H54 (cell line): ENCODE measurements at regions not wholly inside any gene's neighbourhood (a gene's known extent, or its start where the extent isn't known, plus 50 kb on each side); places are given as distances from the start of the nearest gene placed in this dataset.
"Not testable (repeated sequence)": the region's sequence is repeated elsewhere in the genome, so short reads cannot be mapped to it uniquely, and the experiment has no call there.

ENCODE experiments used
- DNase-seq: peaks from one replicate; pipeline ENCODE4 v3.0.0; 2011; ENCODE audit warnings: low spot score, mixed read lengths; ENCODE audit not compliant: insufficient read length
- FAIRE-seq: peaks from 3 replicates; lab custom pipeline; 2011; peaks lifted over from hg19 to GRCh38; lab: Jason Lieb, UNC
- POLR2A ChIP-seq: IDR thresholded peaks from 2 replicates; pipeline ENCODE4 v1.6.1; 2011; ENCODE audit warnings: low read depth, mild to moderate bottlenecking, low read length

- TF ChIP-seq POLR2A, result no peak
- FAIRE-seq (no peak), DNase-seq (no peak)
Measured at GRCh38 chr1:235059221-235059620, 69.4 kb downstream of the TOMM20 start.

- no peak for TF ChIP-seq POLR2A
- no peak for FAIRE-seq
- no peak for DNase-seq
Measured at GRCh38 chr1:235058695-235059094, 69.9 kb downstream of the TOMM20 start.

GRCh38 chr1:235057385-235058306 lies 71.0 kb downstream of the TOMM20 start:
- no peak for TF ChIP-seq POLR2A
- no peak for FAIRE-seq

DNA sequence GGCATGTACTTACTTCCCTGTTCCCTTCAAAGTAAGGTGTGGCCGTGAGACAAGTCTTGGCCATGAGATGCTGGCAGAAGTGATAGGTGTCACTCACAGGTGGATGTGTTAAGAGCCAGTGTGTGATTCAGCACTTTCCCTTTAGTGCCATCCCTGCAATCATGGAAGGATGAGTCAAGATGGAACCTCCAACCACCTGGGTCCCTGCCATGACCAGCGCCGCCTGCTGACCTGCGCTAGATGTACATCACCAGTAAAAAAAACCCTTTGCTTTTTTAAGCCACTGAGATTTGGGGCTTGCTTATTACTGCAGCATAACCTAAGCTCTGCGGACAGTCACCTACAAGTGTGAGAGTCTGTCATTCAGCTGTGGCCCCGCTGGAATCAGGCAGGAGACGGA lies 71.7 kb downstream of the TOMM20 start:
- FAIRE-seq, result no peak
- no peak for DNase-seq
- no peak for TF ChIP-seq POLR2A

More at GRCh38 chr1:235057385-235058306, 71.0 kb downstream of the TOMM20 start:
- no peak for DNase-seq

DNA sequence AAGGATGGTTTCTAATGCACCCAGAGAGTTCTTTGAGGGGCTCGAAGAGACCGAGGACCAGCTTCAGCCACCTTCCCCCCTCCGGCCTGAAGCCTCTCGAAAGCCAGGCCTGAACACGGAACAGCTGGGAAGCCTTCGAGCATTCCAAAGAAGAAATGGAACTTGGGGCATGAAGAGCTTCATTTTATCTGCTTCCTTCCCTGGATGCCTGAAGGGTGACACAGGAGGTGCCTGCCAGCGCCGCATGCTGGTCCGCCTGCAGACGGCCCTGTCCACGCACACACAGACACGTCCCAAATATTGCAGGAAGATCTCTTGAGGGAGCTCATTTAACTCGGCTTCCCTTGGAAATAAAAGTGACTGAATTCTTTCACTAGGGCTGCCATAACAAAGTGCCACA lies 73.7 kb downstream of the TOMM20 start:
- no peak for TF ChIP-seq POLR2A
- FAIRE-seq (no peak), DNase-seq (no peak)

DNA sequence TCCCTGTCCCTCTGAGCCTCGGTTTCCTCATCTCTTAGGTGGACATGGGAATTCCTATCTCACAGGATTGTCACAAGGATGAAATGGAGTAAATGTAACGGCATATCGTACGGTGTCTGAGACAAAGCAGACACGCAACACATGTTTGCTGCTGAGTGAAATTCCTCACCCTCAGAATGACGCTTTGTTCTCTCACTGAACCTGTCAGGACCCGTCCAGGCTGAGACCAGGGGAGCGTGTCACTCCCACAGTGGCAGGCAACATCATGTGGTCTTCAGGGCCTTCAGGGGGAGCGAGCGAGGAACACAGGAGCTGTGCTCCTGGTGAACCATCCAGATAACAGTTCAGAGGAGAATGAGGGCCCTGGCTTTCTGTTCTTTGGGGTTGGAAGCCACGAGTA lies 74.2 kb downstream of the TOMM20 start:
- TF ChIP-seq POLR2A, result no peak
- FAIRE-seq, result no peak
- no peak for DNase-seq

- no peak for TF ChIP-seq POLR2A
- DNase-seq (no peak), FAIRE-seq (no peak)
Measured at GRCh38 chr1:235052067-235053008, 76.3 kb downstream of the TOMM20 start.

DNA sequence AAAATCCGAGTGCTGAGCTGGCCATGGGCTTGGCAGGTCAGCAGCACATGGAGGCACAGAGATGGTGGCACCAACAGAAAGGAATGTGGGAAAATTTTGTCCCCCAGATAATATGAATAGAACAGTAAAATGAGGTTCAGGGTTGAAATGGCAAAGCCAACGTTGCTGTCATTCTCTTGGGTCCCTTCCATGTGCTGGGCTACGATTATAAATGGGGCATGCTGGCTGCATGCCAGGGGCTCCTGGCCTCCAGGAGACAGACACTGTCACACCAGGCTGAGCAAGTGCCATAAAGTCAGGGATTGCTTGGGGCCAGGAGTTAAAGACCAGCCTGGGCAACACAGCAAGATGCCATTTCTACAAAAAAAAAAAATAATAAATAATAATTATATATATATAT lies 77.1 kb downstream of the TOMM20 start:
- DNase-seq (no peak), FAIRE-seq (no peak)
- no peak for TF ChIP-seq POLR2A

GRCh38 chr1:235050911-235051360 lies 77.7 kb downstream of the TOMM20 start:
- no peak for TF ChIP-seq POLR2A
- FAIRE-seq (no peak), DNase-seq (no peak)

- not testable (repeated sequence) for DNase-seq, FAIRE-seq
Measured at GRCh38 chr1:235049716-235050378, 78.8 kb downstream of the TOMM20 start.

DNA sequence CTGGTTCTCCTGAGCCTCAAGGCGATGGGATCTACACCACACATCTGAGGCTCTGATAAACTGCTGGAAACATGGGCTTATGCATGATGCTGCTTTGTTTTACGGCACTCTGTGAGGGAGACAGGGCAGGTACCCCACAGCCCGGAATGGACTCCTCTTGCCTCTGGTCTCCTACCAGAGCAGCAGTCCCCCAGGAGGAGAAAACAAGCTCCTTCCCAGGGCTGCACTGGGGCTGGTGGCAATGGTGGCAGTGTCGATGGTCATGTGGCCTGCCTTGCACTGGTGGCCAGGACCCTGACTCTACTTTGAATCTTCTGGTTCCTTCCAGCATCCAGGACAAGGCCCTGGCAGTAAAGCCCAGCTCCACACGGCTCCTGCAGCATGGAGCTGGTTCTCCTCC lies 79.4 kb downstream of the TOMM20 start:
- TF ChIP-seq POLR2A, result no peak
- no peak for DNase-seq
- no peak for FAIRE-seq

GRCh38 chr1:235047331-235047871 lies 81.2 kb downstream of the TOMM20 start:
- no peak for TF ChIP-seq POLR2A
- DNase-seq (no peak), FAIRE-seq (no peak)

DNA sequence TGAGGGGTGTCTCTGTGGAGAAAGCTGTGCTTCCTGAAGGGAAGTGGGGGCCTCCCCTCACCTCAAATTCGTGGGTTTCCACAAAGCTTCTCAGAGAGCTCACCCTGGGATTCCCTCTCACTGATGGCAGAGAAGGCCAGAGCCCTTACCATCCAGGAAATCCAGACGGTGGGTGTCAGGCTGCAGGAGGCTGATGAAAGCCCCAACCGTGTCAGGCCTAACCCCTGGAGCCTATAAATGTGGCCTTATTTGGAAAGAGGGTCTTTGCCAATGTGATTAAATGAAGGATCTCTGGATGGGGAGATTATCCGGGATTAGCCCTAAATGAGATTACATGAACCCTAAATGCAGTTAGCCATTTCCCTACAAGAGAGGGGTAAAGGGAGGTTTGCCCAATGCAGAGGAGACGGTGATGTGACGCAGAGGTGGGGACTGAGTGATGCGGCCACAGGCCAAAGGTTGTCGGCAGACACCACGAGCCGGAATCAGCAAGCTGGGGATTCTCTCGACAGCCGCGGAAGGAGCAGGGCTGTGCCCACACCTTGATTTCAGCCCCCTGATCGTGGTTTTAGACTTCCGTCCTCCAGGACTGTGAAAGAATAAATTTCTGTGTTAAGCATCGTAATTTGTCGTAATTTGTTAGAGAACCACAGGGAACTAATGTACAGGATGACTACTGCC lies 82.6 kb downstream of the TOMM20 start:
- DNase-seq, result no peak
- FAIRE-seq, result no peak

More for the DNA sequence above, 82.6 kb downstream of the TOMM20 start:
- no peak for TF ChIP-seq POLR2A
